ENCODE measurements at regions not wholly inside any gene's neighbourhood (a gene's known extent, or its start where the extent isn't known, plus 50 kb on each side); places are given as distances from the start of the nearest gene placed in this dataset.

GRCh38 chr10:78470267-78471103, 436.8 kb downstream of the RPS24 start:
- no peak overlapping the region for H3K4me3 Mint-ChIP-seq
- H3K9ac ChIP-seq (ENCODE audit: low read length): no peak overlapping the region
- no peaks in the 10 kb centered on the region for H3K27me3 ChIP-seq (replicated peaks in 1 of 4; ENCODE audit: control extremely low read depth in 1 of 4, control insufficient read depth in 3 of 4, insufficient read depth in 4 of 4, low read length in 3 of 4)
- no peak for TF ChIP-seq EZH2 (IDR thresholded peaks at IDR 0.05; ENCODE audit: borderline replicate concordance, insufficient read depth, low read depth, low read length, poor library complexity, severe bottlenecking)
- no peak for TF ChIP-seq CTCF (IDR thresholded peaks at IDR 0.05)
- POLR2A ChIA-PET: interaction anchor here (0.6 kb wide), 1 partner anchor 732 kb away, joined by 8 read pairs; no protein-coding TSS in a partner anchor
- H4K20me1 ChIP-seq (ENCODE audit: control insufficient read depth, insufficient read depth, low read length, poor library complexity, severe bottlenecking): no peaks in the 10 kb centered on the region
- DNase-seq (no peak), ATAC-seq (ENCODE audit: low read depth) (no peak)
- H3K9me3 ChIP-seq (ENCODE audit: control extremely low read depth in 1 of 3, control insufficient read depth in 2 of 3, insufficient read depth in 1 of 3, low read length in 2 of 3): no peaks in the 10 kb centered on the region
- H2AFZ ChIP-seq (ENCODE audit: insufficient read depth, low read depth, low read length, poor library complexity, severe bottlenecking): no peak overlapping the region
- H3K4me1 ChIP-seq (ENCODE audit: control insufficient read depth in 2 of 2, insufficient read depth in 2 of 2, low read length in 2 of 2): no peaks in the 10 kb centered on the region
- no peaks in the 10 kb centered on the region for H3K79me2 ChIP-seq (ENCODE audit: control insufficient read depth, insufficient read depth, low read length)
- no peak overlapping the region for H3K4me3 ChIP-seq (ENCODE audit: control extremely low read depth in 1 of 5, extremely low read depth in 1 of 5, insufficient read depth in 1 of 5, low read depth in 2 of 5, low read length in 4 of 5)
- intact Hi-C loops (cut with micrococcal nuclease): no loop called here
- no peaks in the 10 kb centered on the region for H3K36me3 ChIP-seq (replicated peaks in 1 of 2; ENCODE audit: control extremely low read depth in 1 of 2, control insufficient read depth in 1 of 2, extremely low read depth in 1 of 2, insufficient read depth in 2 of 2, low read length in 1 of 2)
- no peaks in the 10 kb centered on the region for H3K4me1 Mint-ChIP-seq
- no peaks in the 10 kb centered on the region for H3K9me3 Mint-ChIP-seq (ENCODE audit: insufficient read depth)
- H3K27ac ChIP-seq (ENCODE audit: low read length in 2 of 2): no peak overlapping the region
- no peak overlapping the region for H3K27ac Mint-ChIP-seq
- CTCF ChIA-PET: interaction anchor here (0.6 kb wide), 1 partner anchor 423 kb away, joined by 3 read pairs; no protein-coding TSS in a partner anchor
- H3K27me3 Mint-ChIP-seq: no peaks in the 10 kb centered on the region
- no peak overlapping the region for H3K4me2 ChIP-seq (replicated peaks; ENCODE audit: low read depth, low read length, poor library complexity, severe bottlenecking)
- 82% methylated on average over 4 of the region's 7 CpGs for WGBS (ENCODE audit: insufficient coverage)

- no peaks in the 10 kb centered on the region for H3K36me3 ChIP-seq (replicated peaks in 1 of 2; ENCODE audit: control extremely low read depth in 1 of 2, control insufficient read depth in 1 of 2, extremely low read depth in 1 of 2, insufficient read depth in 2 of 2, low read length in 1 of 2)
- no peak overlapping the region for H3K9ac ChIP-seq (ENCODE audit: low read length)
- no peak overlapping the region for H3K27ac ChIP-seq (ENCODE audit: low read length in 2 of 2)
- H2AFZ ChIP-seq (ENCODE audit: insufficient read depth, low read depth, low read length, poor library complexity, severe bottlenecking): no peak overlapping the region
- 74% methylated on average over 8 of the region's 8 CpGs for WGBS (ENCODE audit: insufficient coverage)
- no peak overlapping the region for H3K4me3 Mint-ChIP-seq
- no peaks in the 10 kb centered on the region for H3K79me2 ChIP-seq (ENCODE audit: control insufficient read depth, insufficient read depth, low read length)
- no peak overlapping the region for H3K4me3 ChIP-seq (ENCODE audit: control extremely low read depth in 1 of 5, extremely low read depth in 1 of 5, insufficient read depth in 1 of 5, low read depth in 2 of 5, low read length in 4 of 5)
- no peak overlapping the region for H3K27ac Mint-ChIP-seq
- ATAC-seq (ENCODE audit: low read depth) (no peak), DNase-seq (no peak)
- POLR2A ChIA-PET: no interaction called here
- TF ChIP-seq CTCF (IDR thresholded peaks at IDR 0.05) (no peak), EZH2 (IDR thresholded peaks at IDR 0.05; ENCODE audit: borderline replicate concordance, insufficient read depth, low read depth, low read length, poor library complexity, severe bottlenecking) (no peak)
- H3K9me3 ChIP-seq (ENCODE audit: control extremely low read depth in 1 of 3, control insufficient read depth in 2 of 3, insufficient read depth in 1 of 3, low read length in 2 of 3): no peaks in the 10 kb centered on the region
- no peaks in the 10 kb centered on the region for H4K20me1 ChIP-seq (ENCODE audit: control insufficient read depth, insufficient read depth, low read length, poor library complexity, severe bottlenecking)
- no peak overlapping the region for H3K4me2 ChIP-seq (replicated peaks; ENCODE audit: low read depth, low read length, poor library complexity, severe bottlenecking)
- H3K4me1 Mint-ChIP-seq: no peaks in the 10 kb centered on the region
- intact Hi-C loops (cut with micrococcal nuclease): no loop called here
- H3K9me3 Mint-ChIP-seq (ENCODE audit: insufficient read depth): no peaks in the 10 kb centered on the region
- peaks cover 5% of the 10 kb centered on the region for H3K27me3 Mint-ChIP-seq
- H3K27me3 ChIP-seq (replicated peaks in 1 of 4; ENCODE audit: control extremely low read depth in 1 of 4, control insufficient read depth in 3 of 4, insufficient read depth in 4 of 4, low read length in 3 of 4): no peaks in the 10 kb centered on the region
- no peaks in the 10 kb centered on the region for H3K4me1 ChIP-seq (ENCODE audit: control insufficient read depth in 2 of 2, insufficient read depth in 2 of 2, low read length in 2 of 2)
- CTCF ChIA-PET: no interaction called here
Observed at GRCh38 chr10:78471326-78471722, 437.7 kb downstream of the RPS24 start.
